GM20000 (cell line): ENCODE measurements at regions not wholly inside any gene's neighbourhood (a gene's known extent, or its start where the extent isn't known, plus 50 kb on each side); places are given as distances from the start of the nearest gene placed in this dataset.

ENCODE experiments used
- DNase-seq: peaks from one replicate; pipeline ENCODE4 v3.0.0; 2012; ENCODE audit warnings: low spot score
- TF ChIP-seq, protein P1 (sequence below): IDR thresholded peaks from 2 replicates; pipeline ENCODE4 v1.5.1; 2012; ENCODE audit warnings: mild to moderate bottlenecking, control low read depth; ENCODE audit errors: extremely low read depth, missing control alignments

DNA sequence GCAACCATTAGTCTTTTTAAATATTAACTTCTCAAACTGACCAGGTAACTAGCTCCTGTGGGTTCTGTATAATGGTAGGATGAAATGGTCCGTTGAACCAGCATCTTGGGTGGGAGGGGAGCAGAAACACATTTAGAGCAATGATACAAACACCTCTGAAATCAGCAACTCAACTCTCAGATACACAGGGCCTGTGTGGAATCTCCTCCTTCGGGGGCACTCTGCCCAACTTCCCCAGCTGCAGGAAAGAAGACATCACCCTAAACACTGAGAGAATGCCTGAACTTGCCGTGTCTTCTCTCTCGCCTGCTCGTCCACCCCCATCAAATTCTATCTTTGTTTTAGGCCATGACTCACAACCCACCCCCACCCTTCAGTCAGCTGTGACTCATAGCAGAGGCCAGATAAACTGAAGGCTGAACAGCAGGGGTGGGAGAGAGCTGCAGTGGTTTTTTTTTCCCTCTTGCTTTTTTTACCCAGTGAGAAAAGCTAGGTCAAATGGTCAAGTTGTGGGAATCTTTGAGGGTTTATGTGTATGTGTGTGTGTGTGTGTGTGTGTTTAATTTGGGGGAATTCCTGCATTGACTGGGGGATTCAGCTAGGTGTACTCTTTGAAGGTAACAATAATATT, 593.4 kb upstream of the JAG1 start:
- peak; percentile 68 for DNase-seq
- TF ChIP-seq, protein P1, sequence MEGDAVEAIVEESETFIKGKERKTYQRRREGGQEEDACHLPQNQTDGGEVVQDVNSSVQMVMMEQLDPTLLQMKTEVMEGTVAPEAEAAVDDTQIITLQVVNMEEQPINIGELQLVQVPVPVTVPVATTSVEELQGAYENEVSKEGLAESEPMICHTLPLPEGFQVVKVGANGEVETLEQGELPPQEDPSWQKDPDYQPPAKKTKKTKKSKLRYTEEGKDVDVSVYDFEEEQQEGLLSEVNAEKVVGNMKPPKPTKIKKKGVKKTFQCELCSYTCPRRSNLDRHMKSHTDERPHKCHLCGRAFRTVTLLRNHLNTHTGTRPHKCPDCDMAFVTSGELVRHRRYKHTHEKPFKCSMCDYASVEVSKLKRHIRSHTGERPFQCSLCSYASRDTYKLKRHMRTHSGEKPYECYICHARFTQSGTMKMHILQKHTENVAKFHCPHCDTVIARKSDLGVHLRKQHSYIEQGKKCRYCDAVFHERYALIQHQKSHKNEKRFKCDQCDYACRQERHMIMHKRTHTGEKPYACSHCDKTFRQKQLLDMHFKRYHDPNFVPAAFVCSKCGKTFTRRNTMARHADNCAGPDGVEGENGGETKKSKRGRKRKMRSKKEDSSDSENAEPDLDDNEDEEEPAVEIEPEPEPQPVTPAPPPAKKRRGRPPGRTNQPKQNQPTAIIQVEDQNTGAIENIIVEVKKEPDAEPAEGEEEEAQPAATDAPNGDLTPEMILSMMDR, result no peak

DNA sequence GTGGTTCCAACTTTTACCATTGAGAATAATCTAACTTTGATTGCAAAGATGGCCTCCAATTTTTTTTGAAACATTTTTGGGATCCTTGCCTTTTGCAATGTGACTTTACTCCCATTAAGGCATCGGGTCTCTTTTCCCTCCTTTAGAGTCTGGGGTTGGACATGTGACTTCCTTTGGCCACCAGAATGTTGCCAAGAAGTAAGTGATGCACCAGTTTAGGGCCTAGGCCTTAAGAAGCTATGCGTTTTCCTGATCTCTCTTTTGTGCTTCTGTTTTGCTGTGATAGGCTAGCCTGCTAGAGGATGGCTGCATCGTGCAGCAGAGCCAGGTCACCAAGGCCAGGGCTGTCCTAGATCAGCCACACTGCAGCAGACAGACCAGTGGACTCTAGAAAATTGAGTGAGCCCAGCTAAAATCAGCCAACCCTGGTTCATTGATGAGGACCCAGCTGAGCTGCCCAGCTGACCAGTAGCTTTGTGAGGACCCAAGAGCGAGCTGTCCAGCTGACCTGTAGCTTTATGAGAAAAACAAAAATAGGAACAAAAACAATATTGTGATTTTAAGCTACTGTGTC, 594.0 kb upstream of the JAG1 start:
- DNase-seq, result no peak
- TF ChIP-seq, protein P1, result no peak

DNA sequence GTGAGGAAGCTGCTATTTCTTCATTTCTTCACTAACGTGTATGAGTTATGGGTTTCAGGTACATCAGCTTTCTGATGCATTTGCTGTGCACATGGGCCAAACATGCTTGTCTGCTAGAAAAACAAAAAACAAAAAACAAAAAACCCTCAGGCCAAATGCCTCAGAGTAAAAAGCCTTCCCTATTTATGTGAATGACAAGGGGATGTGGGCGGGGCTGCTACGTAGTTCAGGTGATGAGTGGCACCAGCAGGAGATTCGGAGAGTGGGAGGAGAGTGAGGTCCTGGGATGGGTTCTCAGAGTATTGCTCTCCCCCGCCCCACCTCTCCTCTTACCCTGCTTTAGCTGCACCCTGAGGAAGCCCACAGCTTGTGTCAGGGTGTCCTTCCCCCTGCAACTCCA, 596.8 kb upstream of the JAG1 start:
- no peak for DNase-seq
- TF ChIP-seq, protein P1, result no peak

DNA sequence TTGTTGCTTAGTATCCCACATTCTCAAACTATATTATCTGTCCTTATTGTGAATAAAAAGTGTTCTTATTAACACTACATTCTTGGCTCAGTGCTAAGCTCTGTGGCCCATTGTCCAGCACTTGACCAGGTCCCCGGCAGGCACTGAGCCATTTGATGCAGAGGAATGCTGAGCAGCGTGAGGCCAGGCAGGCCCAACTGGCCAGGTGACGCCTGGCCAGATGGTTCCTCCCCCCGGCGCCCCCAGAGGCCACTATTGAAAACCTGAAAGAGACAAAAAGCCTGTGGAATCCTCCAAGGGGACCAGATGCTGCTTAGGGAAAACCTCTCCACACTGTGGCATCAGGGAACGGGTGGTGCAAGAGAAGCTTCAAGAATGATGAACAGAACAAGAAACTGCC, 597.5 kb upstream of the JAG1 start:
- DNase-seq, result no peak
- TF ChIP-seq, protein P1, result no peak

DNA sequence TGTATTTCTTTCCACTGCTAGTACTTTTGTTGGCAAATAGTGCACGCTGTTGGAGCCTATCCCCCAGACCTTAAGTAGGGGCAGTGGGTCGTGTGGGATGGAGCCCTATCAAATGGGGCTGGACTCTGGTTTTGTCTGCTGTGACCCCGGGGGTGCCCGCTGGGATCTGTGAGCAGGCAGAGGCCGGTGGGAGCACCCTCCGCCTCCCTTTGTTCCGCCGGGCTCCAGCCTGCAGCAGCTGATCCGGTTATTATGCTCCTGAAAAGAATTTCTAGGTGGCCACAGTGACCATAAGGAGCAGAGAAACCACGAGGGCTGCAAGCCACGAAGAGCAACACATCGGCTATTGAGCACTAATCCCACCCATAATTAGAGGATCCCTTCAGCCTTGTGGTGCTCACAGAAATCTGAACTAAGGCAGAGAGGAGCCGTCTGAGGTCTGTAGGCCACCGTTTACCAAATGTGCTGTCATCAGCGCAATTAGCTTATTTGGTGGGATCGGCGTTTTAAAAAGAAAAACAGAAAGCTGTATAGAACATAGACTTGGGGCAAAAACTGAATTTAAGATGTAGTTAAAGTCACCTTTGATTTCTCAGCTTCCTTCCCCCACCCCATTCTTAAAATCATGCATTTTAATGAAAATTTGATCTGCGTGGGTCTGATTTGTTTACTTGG, 598.3 kb upstream of the JAG1 start:
- TF ChIP-seq, protein P1, result no peak
- no peak for DNase-seq

DNA sequence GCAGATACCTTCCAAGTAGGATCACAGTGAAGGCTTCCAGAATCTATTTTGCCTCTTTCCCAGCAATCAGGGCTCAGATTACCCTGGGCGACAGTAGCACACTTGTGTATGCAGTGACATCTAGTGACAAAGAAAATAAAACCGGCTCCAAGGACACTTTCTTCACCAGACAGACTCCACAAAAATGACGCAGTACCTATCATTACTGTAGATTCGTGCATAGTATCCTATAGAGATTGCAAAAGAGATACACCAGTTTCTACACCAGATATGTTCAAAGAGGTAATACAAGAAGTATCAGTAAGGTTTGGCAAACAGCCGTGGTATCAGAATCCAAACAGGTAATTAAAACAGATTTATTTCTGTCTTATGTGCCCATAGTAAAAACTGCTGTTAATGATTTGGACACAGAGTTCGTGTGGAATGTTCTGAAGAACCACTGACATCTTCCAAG, 600.4 kb upstream of the JAG1 start:
- TF ChIP-seq, protein P1, result peak; percentile 30
- peak; percentile 51 for DNase-seq

DNA sequence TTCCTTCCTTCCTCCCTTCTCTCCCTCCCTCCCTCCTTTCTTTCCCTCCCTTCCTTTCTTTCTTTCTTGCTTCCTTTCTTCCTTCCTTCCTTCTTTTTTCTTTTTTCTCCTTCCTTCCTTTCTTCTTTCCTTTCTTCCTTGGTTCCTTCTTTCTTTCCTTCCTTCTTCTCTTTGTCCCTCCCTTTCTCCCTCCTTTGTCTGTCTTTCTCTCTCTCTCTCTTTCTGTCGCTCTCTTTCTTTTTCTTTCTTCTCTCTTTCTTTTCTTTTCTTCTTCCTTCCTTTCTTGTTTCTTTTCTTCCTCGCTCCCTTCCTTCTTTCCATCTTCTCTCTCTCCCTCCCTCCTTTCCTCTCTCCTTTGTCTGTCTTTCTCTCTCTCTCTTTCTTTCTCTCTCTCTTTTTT, 601.9 kb upstream of the JAG1 start:
- TF ChIP-seq, protein P1, result no peak
- no peak for DNase-seq
